ENCODE measurements at regions not wholly inside any gene's neighbourhood (a gene's known extent, or its start where the extent isn't known, plus 50 kb on each side); places are given as distances from the start of the nearest gene placed in this dataset.

- TF ChIP-seq EGR1 (IDR thresholded peaks at IDR 0.05; ENCODE audit: borderline replicate concordance, low read depth, low read length) (no peak), RFX5 (IDR thresholded peaks at IDR 0.05; ENCODE audit: borderline replicate concordance, low read depth, low read length) (no peak), CTCF (IDR thresholded peaks at IDR 0.05; ENCODE audit: control extremely low read depth in 1 of 3, insufficient read depth in 1 of 3, low read depth in 1 of 3, low read length in 3 of 3) (no peak), SUZ12 (IDR thresholded peaks at IDR 0.05; ENCODE audit: low read length) (no peak), MAX (IDR thresholded peaks at IDR 0.05) (no peak)
Measured at GRCh38 chr17:77325577-77326075, 184.9 kb downstream of the SEC14L1 start.
